Mesenchymal stem cell (in vitro differentiated cells and primary cell): ENCODE measurements at regions not wholly inside any gene's neighbourhood (a gene's known extent, or its start where the extent isn't known, plus 50 kb on each side); places are given as distances from the start of the nearest gene placed in this dataset.

Experiments
- DNase-seq: peaks from one replicate; pipeline ENCODE4 v3.0.0-alpha.2; 2013
- H2AFZ ChIP-seq: one replicate; pipeline ENCODE4 v1.6.1; 2013; ENCODE audit warnings: low read depth, mild to moderate bottlenecking, control low read depth, inconsistent platforms, low read length, moderate library complexity
- H2AK5ac ChIP-seq: 2 replicates; pipeline ENCODE4 v1.6.1; 2013; ENCODE audit warnings: low read length, moderate library complexity, mild to moderate bottlenecking, inconsistent platforms; ENCODE audit not compliant: severe bottlenecking
- H2BK120ac ChIP-seq: one replicate; pipeline ENCODE4 v1.6.1; 2013; ENCODE audit warnings: low read depth, mild to moderate bottlenecking, inconsistent platforms, low read length, moderate library complexity
- H2BK12ac ChIP-seq, 2 experiments: one replicate each; pipeline ENCODE4 v1.6.1; 2013; ENCODE audit warnings: inconsistent platforms in 2 of 2, low read length in 2 of 2, mild to moderate bottlenecking in 2 of 2, moderate library complexity in 2 of 2, control low read depth in 1 of 2
- H2BK15ac ChIP-seq: one replicate; pipeline ENCODE4 v1.6.1; 2013; ENCODE audit warnings: mild to moderate bottlenecking, low read depth, inconsistent platforms; ENCODE audit not compliant: poor library complexity, severe bottlenecking
- H2BK5ac ChIP-seq: 2 replicates; pipeline ENCODE4 v1.6.1; 2013; ENCODE audit warnings: low read depth, mild to moderate bottlenecking, low read length, control low read depth, inconsistent platforms; ENCODE audit not compliant: poor library complexity, severe bottlenecking
- H3K14ac ChIP-seq, 2 experiments: one replicate each; pipeline ENCODE4 v1.6.1; 2013; ENCODE audit warnings: inconsistent platforms in 2 of 2, low read length in 2 of 2, control low read depth in 1 of 2, mild to moderate bottlenecking in 1 of 2, moderate library complexity in 1 of 2
- H3K18ac ChIP-seq, 2 experiments: one replicate each; pipeline ENCODE4 v1.6.1; 2013; ENCODE audit warnings: inconsistent platforms in 2 of 2, low read length in 2 of 2, control low read depth in 1 of 2, low read depth in 1 of 2, mild to moderate bottlenecking in 1 of 2
- H3K23ac ChIP-seq, 2 experiments: one replicate each; pipeline ENCODE4 v1.6.1; 2013; ENCODE audit warnings: inconsistent platforms in 2 of 2, low read length in 2 of 2, mild to moderate bottlenecking in 2 of 2, moderate library complexity in 2 of 2, control low read depth in 1 of 2
- H3K27ac ChIP-seq: 2 replicates; pipeline ENCODE4 v1.5.1; 2013; ENCODE audit warnings: mild to moderate bottlenecking, moderate library complexity, low read length, control low read depth, inconsistent platforms; ENCODE audit not compliant: poor library complexity, severe bottlenecking
- H3K27me3 ChIP-seq, 2 experiments: 2 replicates each; pipeline versions ENCODE4 v1.6.1 to v1.7.0; 2013; ENCODE audit warnings: low read length in 2 of 2, mild to moderate bottlenecking in 2 of 2, moderate library complexity in 2 of 2, control low read depth in 1 of 2, inconsistent platforms in 1 of 2; ENCODE audit not compliant: control insufficient read depth in 1 of 2, insufficient read depth in 1 of 2
- H3K36me3 ChIP-seq, 2 experiments: 2 replicates each; pipeline versions ENCODE4 v1.6.1 to v1.7.0; 2013; ENCODE audit warnings: low read length in 2 of 2, control low read depth in 1 of 2, inconsistent platforms in 1 of 2, low read depth in 1 of 2, mild to moderate bottlenecking in 1 of 2; ENCODE audit not compliant: insufficient read depth in 2 of 2, control insufficient read depth in 1 of 2
- H3K4ac ChIP-seq, 2 experiments: one replicate each; pipeline ENCODE4 v1.6.1; 2013; ENCODE audit warnings: inconsistent platforms in 2 of 2, low read length in 2 of 2, mild to moderate bottlenecking in 2 of 2, moderate library complexity in 2 of 2, control low read depth in 1 of 2, low read depth in 1 of 2
- H3K4me1 ChIP-seq: 2 replicates; pipeline ENCODE4 v1.6.1; 2013; ENCODE audit warnings: low read depth, low read length, control low read depth; ENCODE audit not compliant: control insufficient read depth, insufficient read depth
- H3K4me2 ChIP-seq: 2 replicates; pipeline ENCODE4 v1.6.1; 2013; ENCODE audit warnings: low read length, mild to moderate bottlenecking, inconsistent platforms; ENCODE audit not compliant: poor library complexity, severe bottlenecking
- H3K4me3 ChIP-seq, 2 experiments: 2 replicates each; pipeline versions ENCODE4 v1.5.1 to v1.7.0; 2013; ENCODE audit warnings: low read length in 2 of 2, mild to moderate bottlenecking in 2 of 2, control low read depth in 1 of 2, low read depth in 1 of 2; ENCODE audit not compliant: insufficient read depth in 1 of 2
- H3K79me1 ChIP-seq: replicated peaks from 2 replicates; pipeline ENCODE4 v1.6.1; 2013; ENCODE audit warnings: mild to moderate bottlenecking, control low read depth, low read length, inconsistent platforms; ENCODE audit not compliant: poor library complexity, severe bottlenecking
- H3K9ac ChIP-seq: 2 replicates; pipeline ENCODE4 v1.7.0; 2013; ENCODE audit warnings: mild to moderate bottlenecking, low read length, moderate library complexity
- H3K9me3 ChIP-seq: 2 replicates; pipeline ENCODE4 v1.7.0; 2013; ENCODE audit warnings: mild to moderate bottlenecking, low read length; ENCODE audit not compliant: control insufficient read depth
- H4K8ac ChIP-seq: one replicate; pipeline ENCODE4 v1.6.1; 2013; ENCODE audit warnings: inconsistent platforms, mild to moderate bottlenecking, low read length, moderate library complexity
- H4K91ac ChIP-seq: one replicate; pipeline ENCODE4 v1.6.1; 2013; ENCODE audit warnings: mild to moderate bottlenecking, low read length, inconsistent platforms
- WGBS: methylation state at CpG from one replicate; pipeline ENCODE4 v1.1.7; 2013; ENCODE audit warnings: mixed read lengths; 5-methylcytosine and 5-hydroxymethylcytosine counted together

DNA sequence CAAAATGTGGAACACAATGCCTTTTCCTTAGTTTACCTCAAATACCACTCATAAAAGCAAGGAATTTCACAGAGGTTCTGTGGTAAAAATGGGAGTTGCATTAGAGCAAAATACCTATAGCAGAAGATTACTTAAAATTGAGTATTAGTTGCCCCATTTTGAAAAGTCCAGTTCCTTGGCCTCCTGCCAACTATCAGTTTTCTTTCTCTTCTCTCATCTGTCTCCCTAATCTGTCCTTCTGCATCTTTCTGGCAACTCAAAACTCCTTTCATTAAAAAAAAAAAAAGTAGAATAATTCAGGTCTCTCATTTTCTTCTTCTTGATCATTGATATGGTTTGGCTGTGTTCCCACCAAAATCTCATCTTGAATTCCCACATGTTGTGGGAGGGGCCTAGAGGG, 127.3 kb downstream of the ATP23 start:
- H3K4me3 ChIP-seq = no peak overlapping the region
- no peak overlapping the region for H4K8ac ChIP-seq
- no peak overlapping the region for H2BK12ac ChIP-seq
- no peak overlapping the region for H3K27ac ChIP-seq
- H2BK15ac ChIP-seq = no peak overlapping the region
- H2BK120ac ChIP-seq = no peak overlapping the region
- no peak overlapping the region for H4K91ac ChIP-seq
- H2BK5ac ChIP-seq = no peak overlapping the region
- H2AK5ac ChIP-seq = no peak overlapping the region
- no peak overlapping the region for H3K9ac ChIP-seq
- H3K27me3 ChIP-seq = no peaks in the 10 kb centered on the region
- H3K36me3 ChIP-seq = no peaks in the 10 kb centered on the region
- no peak overlapping the region for H3K23ac ChIP-seq
- no peak overlapping the region for H2AFZ ChIP-seq
- no peaks in the 10 kb centered on the region for H3K9me3 ChIP-seq
- no peak overlapping the region for H3K18ac ChIP-seq
- no peaks in the 10 kb centered on the region for H3K79me1 ChIP-seq
- no peak for DNase-seq
- no peak overlapping the region for H3K4me2 ChIP-seq
- no peaks in the 10 kb centered on the region for H3K4me1 ChIP-seq
- no peak overlapping the region for H3K4ac ChIP-seq
- no peak overlapping the region for H3K14ac ChIP-seq

DNA sequence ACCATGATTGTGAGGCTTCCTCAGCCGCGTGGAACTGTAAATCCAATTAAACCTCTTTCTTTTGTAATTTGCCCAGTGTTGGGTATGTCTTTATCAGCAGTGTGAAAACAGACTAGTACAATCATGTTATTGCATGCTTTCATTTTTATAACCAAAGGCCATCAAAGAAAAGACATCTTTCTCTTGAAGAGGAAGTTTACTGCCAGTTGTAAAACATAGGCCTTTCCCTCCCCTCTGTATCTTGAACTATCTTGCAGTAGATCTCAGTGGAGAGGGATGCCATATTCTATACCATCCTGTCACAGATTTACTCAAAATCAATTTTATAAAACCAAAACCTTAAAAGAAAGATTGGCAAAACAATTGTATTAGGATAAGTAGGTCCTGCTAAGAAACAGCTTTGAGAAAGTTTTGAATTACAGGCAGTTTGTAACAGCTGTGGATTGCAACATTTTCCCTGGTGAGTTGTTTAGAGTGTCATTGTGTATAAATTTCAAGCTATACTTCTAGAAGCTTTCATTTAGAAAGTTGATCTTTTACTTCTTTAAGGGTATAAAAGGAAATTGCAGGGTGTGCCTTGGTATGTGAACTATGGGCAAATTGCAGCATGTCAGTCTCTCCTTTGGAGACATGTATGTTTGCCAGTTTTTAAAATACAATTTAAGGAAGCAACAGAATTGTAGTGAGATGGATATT, 128.0 kb downstream of the ATP23 start:
- H2BK120ac ChIP-seq = no peak overlapping the region
- no peaks in the 10 kb centered on the region for H3K9me3 ChIP-seq
- H3K27me3 ChIP-seq = no peaks in the 10 kb centered on the region
- no peak overlapping the region for H4K91ac ChIP-seq
- no peak overlapping the region for H3K4me2 ChIP-seq
- H2AFZ ChIP-seq = no peak overlapping the region
- H3K4me1 ChIP-seq = no peaks in the 10 kb centered on the region
- no peak overlapping the region for H2BK15ac ChIP-seq
- no peak overlapping the region for H3K4ac ChIP-seq
- H2AK5ac ChIP-seq = no peak overlapping the region
- WGBS = no CpG with 5 or more reads among the region's 2 CpGs
- H3K4me3 ChIP-seq = no peak overlapping the region
- no peaks in the 10 kb centered on the region for H3K36me3 ChIP-seq
- no peak overlapping the region for H3K14ac ChIP-seq
- H3K23ac ChIP-seq = no peak overlapping the region
- peak; percentile 54 for DNase-seq
- H3K27ac ChIP-seq = no peak overlapping the region
- H3K18ac ChIP-seq = no peak overlapping the region
- H3K9ac ChIP-seq = no peak overlapping the region
- no peak overlapping the region for H2BK5ac ChIP-seq
- no peak overlapping the region for H2BK12ac ChIP-seq
- no peaks in the 10 kb centered on the region for H3K79me1 ChIP-seq
- H4K8ac ChIP-seq = no peak overlapping the region

DNA sequence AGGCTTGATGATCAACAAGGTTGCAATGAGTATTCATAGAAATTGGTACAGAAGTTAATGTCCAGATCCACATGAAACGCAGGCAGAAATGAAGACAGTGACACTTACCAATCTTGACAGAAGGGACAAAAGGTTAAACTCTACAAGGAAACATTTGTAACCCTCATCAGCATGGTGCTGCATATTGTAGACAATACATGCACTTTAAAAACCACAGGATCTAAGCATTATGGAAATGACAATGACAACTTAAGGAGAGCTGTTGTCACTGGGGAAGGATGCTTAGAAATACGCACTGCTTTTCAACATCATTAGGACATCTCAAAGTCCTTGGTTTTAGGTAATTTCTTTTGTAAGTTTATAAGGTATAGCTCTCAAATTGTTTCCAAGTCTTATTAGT, 130.6 kb downstream of the ATP23 start:
- H2BK12ac ChIP-seq = no peak overlapping the region
- no peak overlapping the region for H2BK5ac ChIP-seq
- no peaks in the 10 kb centered on the region for H3K9me3 ChIP-seq
- H2AFZ ChIP-seq = no peak overlapping the region
- H3K4ac ChIP-seq = no peak overlapping the region
- 81% methylated on average over 1 of the region's 2 CpGs for WGBS
- no peak overlapping the region for H2BK120ac ChIP-seq
- H2AK5ac ChIP-seq = no peak overlapping the region
- DNase-seq = no peak
- no peak overlapping the region for H2BK15ac ChIP-seq
- H3K4me1 ChIP-seq = no peaks in the 10 kb centered on the region
- no peak overlapping the region for H3K23ac ChIP-seq
- H4K8ac ChIP-seq = no peak overlapping the region
- H3K27me3 ChIP-seq = no peaks in the 10 kb centered on the region
- no peaks in the 10 kb centered on the region for H3K36me3 ChIP-seq
- no peak overlapping the region for H3K9ac ChIP-seq
- no peak overlapping the region for H3K4me3 ChIP-seq
- no peaks in the 10 kb centered on the region for H3K79me1 ChIP-seq
- no peak overlapping the region for H3K18ac ChIP-seq
- no peak overlapping the region for H3K27ac ChIP-seq
- H4K91ac ChIP-seq = no peak overlapping the region
- no peak overlapping the region for H3K4me2 ChIP-seq
- no peak overlapping the region for H3K14ac ChIP-seq

DNA sequence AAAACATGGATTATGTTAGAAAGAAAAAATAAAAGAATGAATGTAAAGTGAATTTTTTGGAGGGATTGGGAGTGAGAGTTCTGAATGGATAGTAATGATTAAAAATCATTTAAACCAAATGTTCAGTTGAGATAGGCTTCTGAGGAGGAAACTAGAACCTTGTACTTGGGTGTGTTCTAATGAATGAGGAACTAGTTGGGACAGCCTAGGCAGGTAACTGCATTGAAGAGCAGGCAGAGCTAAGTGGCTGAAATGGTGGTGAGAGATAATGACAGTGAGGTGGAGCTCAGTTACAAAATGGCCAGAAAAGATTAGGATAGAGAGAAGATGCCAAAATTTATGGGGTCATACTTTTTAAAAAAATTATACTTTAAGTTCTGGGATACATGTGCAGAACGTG, 132.9 kb downstream of the ATP23 start:
- H3K4me3 ChIP-seq = no peak overlapping the region
- H4K8ac ChIP-seq = no peak overlapping the region
- H3K4ac ChIP-seq = no peak overlapping the region
- H4K91ac ChIP-seq = no peak overlapping the region
- H3K4me2 ChIP-seq = no peak overlapping the region
- no peak overlapping the region for H2BK15ac ChIP-seq
- H3K18ac ChIP-seq = no peak overlapping the region
- no peak overlapping the region for H3K23ac ChIP-seq
- no peak overlapping the region for H3K14ac ChIP-seq
- H2AFZ ChIP-seq = no peak overlapping the region
- H3K27ac ChIP-seq = no peak overlapping the region
- no peaks in the 10 kb centered on the region for H3K79me1 ChIP-seq
- no peak for DNase-seq
- H2BK120ac ChIP-seq = no peak overlapping the region
- H2BK5ac ChIP-seq = no peak overlapping the region
- H3K4me1 ChIP-seq = no peaks in the 10 kb centered on the region
- no peak overlapping the region for H3K9ac ChIP-seq
- H3K9me3 ChIP-seq = no peaks in the 10 kb centered on the region
- no peak overlapping the region for H2BK12ac ChIP-seq
- H2AK5ac ChIP-seq = no peak overlapping the region
- no CpG with 5 or more reads among the region's 1 CpG for WGBS
- H3K36me3 ChIP-seq = no peaks in the 10 kb centered on the region
- H3K27me3 ChIP-seq = no peaks in the 10 kb centered on the region
